Spleen (tissue), 7 donors: ENCODE measurements at regions not wholly inside any gene's neighbourhood (a gene's known extent, or its start where the extent isn't known, plus 50 kb on each side); places are given as distances from the start of the nearest gene placed in this dataset.

Experiments used
- CTCF ChIP-seq, 11 experiments: fragments of 200-600 bp in 7 of 11; fragments of 450-650 bp in 4 of 11; sonication (generic) in 4 of 11; IDR thresholded peaks in 8 of 11; conservative IDR thresholded peaks in 3 of 11; 1 replicate in 7 of 11; 2 replicates in 4 of 11; pipeline versions ENCODE4 v1.4.0 to v1.8.0; 2016 to 2021; ENCODE audit warnings: antibody characterized with exemption in 11 of 11, inconsistent platforms in 4 of 11, mild to moderate bottlenecking in 1 of 11
- POLR2A ChIP-seq, 3 donors: fragments of 450-650 bp; IDR thresholded peaks; one replicate each; pipeline ENCODE4 v1.5.1; 2017; ENCODE audit warnings: antibody characterized with exemption in 3 of 3, mild to moderate bottlenecking in 1 of 3
- POLR2AphosphoS5 ChIP-seq, 3 donors: sonication (generic); formaldehyde crosslinking; IDR thresholded peaks; one replicate each; pipeline ENCODE4 v1.5.1; 2017; ENCODE audit warnings: antibody characterized with exemption in 3 of 3
- donor health status: DM: no; HTN: no; CAD: no; lungs with moderate emphysema.
- donor health status: DM: no; HTN: no; CAD: no.
- donor health status: DM: no; HTN: no; CAD: no.

DNA sequence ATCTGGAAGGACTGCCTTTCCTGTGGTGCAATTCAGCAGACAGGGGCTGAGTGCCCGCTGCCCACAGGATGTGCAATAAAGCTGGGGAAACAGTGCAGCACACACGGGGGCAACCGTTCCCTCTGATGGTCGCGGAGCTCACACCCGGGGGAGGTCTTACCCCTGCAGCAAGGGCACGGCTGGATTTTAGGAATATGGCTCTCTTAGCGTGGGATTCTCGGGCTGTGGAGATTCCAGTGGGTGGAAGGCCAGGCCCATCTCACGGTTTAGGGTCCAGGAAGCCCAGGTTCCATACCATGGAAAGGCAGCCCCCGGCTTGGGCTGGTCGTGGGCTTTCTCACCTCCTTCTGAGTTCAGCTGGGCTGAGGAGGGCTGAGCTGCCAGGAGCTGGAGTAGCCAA lies 244.1 kb downstream of the MED10 start:
- TF ChIP-seq CTCF (IDR thresholded peaks at IDR 0.05 in 8 of 11, conservative IDR thresholded peaks at IDR 0.05 in 3 of 11): no peak
- TF ChIP-seq POLR2AphosphoS5 (IDR thresholded peaks at IDR 0.05): no peak
- TF ChIP-seq POLR2A (IDR thresholded peaks at IDR 0.05): no peak
